Mononuclear cell (primary cell): ENCODE measurements at regions not wholly inside any gene's neighbourhood (a gene's known extent, or its start where the extent isn't known, plus 50 kb on each side); places are given as distances from the start of the nearest gene placed in this dataset.

Source experiments
- H3K27me3 ChIP-seq: 2 replicates; pipeline ENCODE4 v1.6.0; 2011; ENCODE audit warnings: low read length, control low read depth; ENCODE audit not compliant: insufficient read depth
- H3K4me1 ChIP-seq: 2 replicates; pipeline ENCODE4 v1.5.1; 2011; ENCODE audit warnings: mild to moderate bottlenecking, low read length, control low read depth; ENCODE audit not compliant: insufficient read depth
- H3K4me3 ChIP-seq: 2 replicates; pipeline ENCODE4 v1.5.1; 2011; ENCODE audit warnings: mild to moderate bottlenecking, low read length, moderate library complexity
- H3K9me3 ChIP-seq: 2 replicates; pipeline ENCODE4 v1.5.1; 2011; ENCODE audit warnings: low read depth, mild to moderate bottlenecking, control low read depth, low read length

DNA sequence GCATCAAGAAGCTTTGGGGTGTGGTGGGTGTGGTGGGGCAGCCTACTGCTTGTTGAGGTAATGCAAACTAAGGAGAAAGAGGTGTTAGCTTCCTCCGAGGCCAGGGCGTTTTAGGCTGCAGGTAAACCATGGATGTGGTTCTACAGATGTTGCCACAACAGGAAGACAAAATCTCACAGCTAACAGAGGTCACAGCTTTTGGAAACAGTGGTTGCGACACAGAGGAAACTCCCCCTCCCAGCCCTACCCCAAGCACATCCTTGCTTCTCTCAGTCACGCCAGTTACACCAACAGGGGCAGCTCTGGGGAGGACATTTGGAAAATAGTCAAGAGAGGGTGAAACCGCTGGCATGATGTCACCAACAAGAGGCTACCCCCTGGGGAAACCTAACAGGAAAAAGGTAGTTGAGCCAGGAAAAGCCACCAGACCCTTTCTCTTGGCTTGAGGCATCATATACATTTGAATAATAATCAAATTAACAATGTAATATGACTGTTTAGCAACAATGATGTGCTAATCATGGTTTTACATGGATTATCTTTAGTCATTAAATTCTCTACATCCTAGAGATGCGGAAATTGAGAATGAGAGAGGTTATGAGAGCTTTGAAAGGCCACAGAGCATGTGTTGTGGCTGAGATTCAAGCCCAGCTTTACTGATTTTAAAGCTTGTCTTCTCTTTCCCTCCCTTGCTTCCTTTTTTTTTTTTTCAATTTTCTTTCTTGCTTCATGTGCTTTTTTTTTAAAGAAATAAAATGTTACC, 82.2 kb upstream of the IL12B start:
- no peak overlapping the region for H3K4me3 ChIP-seq
- no peaks in the 10 kb centered on the region for H3K9me3 ChIP-seq
- no peaks in the 10 kb centered on the region for H3K27me3 ChIP-seq
- peaks cover 25% of the 10 kb centered on the region for H3K4me1 ChIP-seq

DNA sequence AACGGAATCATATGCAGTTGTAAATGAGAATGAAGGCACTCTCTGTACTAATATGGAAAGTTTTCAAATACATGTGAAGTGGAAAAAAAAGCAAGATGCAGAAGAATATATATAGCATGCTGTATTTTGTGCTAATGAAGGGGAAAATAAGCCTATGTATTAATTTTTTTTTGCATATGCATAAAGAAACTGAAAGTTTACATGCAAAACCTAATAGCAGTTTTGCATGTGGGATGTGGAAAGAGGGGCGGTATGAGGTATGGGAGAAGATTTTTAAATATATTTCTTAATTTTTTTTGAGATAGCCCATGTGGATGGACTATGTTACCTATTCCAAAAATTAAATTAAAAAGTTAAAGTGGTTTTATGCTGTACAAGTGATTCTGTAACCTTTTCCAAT, 83.7 kb upstream of the IL12B start:
- H3K4me3 ChIP-seq = no peak overlapping the region
- H3K4me1 ChIP-seq = peaks cover 25% of the 10 kb centered on the region
- no peaks in the 10 kb centered on the region for H3K27me3 ChIP-seq
- no peaks in the 10 kb centered on the region for H3K9me3 ChIP-seq

DNA sequence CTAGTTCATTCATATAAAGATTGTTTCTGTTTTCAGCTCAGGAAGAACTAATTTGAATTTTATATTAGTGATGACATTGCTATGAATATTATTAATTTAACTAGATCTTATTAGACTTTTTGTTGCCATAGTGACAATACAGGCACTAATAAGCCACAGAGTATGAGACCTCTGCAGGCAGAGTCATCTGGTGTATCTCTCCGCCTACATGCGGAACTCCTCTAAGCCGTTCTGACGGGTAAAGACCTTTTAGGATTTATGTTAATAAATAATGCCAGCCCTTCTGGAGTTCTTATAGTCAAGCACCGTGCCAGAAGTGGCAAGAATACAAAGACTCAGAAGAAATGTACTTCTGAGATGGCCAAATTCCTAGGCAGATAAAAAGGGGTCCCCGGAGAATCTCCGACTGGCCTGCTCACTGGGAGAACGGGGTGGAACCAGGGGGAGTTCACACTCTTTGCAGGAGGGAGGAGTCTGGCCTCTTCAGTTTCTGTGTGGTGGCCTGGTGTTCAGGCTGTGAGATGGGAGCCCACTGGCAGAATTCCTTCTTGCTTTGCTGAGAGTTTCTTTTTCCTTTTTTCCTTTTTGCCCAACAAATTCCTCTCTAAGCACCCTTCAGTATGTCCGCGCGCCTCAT, 85.1 kb upstream of the IL12B start:
- no peak overlapping the region for H3K4me3 ChIP-seq
- peaks cover 25% of the 10 kb centered on the region for H3K4me1 ChIP-seq
- no peaks in the 10 kb centered on the region for H3K9me3 ChIP-seq
- no peaks in the 10 kb centered on the region for H3K27me3 ChIP-seq

DNA sequence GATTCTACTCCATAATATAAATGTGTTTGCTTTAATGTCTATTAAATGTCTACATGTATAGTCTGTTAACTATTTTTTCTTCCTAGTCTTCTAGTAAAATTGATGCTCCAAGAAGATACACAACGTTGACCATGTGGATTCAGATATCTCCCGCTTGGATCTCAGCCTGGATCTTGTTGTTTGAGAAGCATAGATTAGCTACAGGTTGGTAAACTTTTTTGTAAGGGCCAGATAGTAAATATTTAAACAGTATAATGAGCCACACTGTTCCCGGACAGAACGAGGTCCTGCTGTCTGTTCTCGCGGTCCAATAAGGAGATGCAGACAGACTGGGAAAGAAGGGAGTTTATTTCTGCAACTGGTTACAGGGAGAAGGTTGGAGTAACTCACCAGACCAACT, 86.2 kb upstream of the IL12B start:
- Histone ChIP-seq H3K4me3 (no peak overlapping the region), H3K9me3 (no peaks in the 10 kb centered on the region), H3K4me1 (peaks cover 20% of the 10 kb centered on the region), H3K27me3 (no peaks in the 10 kb centered on the region)

DNA sequence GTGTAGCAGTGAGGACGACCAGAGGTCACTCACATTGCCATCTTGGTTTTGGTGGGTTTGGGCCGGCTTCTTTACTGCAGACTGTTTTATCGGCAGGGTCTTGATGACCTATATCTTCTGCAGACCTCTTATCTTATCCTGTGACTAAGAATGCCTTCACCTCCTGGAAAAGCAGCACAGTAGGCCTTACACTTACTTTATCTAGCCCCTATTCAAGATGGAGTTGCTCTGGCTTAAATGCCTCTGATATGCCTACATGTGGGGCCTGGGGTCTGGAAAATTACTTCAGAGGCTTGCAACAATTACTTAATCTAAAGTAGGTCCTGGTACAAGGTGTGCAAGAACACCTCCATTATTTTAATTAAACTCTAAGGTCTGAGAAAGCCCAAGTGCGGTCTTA, 86.9 kb upstream of the IL12B start:
- Histone ChIP-seq H3K27me3 (no peaks in the 10 kb centered on the region), H3K4me1 (peaks cover 13% of the 10 kb centered on the region), H3K4me3 (no peak overlapping the region), H3K9me3 (no peaks in the 10 kb centered on the region)

DNA sequence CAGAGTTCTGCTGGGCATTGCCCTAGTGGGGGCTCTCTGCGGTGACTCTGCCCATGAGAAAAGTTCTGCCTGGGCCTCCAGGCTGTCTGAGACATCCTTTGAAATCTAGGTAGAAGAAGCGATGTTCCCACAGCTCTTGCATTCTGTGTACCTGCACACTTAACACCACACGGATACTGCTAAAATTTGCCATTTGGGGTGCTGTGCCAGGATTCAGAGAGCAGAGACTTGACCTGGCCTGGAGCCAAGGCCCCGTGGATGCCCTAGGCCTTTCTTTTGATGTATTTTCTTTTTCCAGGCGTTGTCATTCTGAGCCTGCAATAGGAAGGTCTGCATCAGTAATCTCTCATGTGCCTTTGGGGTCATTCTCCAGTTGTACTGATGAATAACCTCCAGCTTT, 89.3 kb upstream of the IL12B start:
- H3K4me1 ChIP-seq = peaks cover 3% of the 10 kb centered on the region
- no peak overlapping the region for H3K4me3 ChIP-seq
- H3K27me3 ChIP-seq = no peaks in the 10 kb centered on the region
- no peaks in the 10 kb centered on the region for H3K9me3 ChIP-seq

DNA sequence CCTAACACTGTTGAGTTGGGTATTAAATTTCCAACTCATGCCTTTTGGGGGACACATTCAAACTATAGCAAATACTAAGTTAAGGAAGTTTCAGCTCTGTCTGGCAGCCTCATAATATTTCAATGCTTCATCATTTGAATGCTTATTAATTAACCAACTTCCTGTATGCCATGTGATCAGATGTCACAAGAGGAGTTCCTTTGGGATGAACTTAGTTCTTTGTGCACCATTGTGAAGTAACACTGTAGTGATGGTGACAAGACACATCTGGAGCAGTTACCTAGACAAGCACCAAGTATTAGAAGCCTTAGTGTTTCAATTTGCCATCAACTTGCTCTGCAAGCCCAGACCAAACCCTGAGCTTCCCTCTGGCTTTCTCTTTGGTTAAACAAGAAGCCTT, 90.7 kb upstream of the IL12B start:
- no peaks in the 10 kb centered on the region for H3K9me3 ChIP-seq
- H3K4me3 ChIP-seq = no peak overlapping the region
- H3K27me3 ChIP-seq = no peaks in the 10 kb centered on the region
- peaks cover 3% of the 10 kb centered on the region for H3K4me1 ChIP-seq

DNA sequence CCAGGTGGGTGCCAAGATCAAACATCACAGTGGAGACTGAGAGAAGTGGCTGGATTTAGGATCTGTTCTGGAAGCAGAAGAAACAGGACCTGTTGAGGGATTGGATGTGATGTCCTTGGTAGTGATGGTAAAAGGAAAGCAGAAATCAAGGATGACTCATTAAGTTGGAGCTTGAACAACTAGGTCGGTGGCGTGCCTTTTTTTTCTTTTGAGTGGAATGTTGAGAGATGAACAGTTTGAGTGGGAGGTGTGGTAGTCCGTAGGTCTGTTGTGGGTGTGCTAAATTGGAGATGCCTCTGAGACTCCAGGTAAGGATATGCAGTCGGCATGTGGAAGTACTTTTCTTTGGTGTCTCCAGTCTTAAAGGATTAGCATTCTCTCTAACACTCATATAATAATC, 92.1 kb upstream of the IL12B start:
- H3K4me1 ChIP-seq = peaks cover 15% of the 10 kb centered on the region
- no peaks in the 10 kb centered on the region for H3K27me3 ChIP-seq
- H3K4me3 ChIP-seq = no peak overlapping the region

DNA sequence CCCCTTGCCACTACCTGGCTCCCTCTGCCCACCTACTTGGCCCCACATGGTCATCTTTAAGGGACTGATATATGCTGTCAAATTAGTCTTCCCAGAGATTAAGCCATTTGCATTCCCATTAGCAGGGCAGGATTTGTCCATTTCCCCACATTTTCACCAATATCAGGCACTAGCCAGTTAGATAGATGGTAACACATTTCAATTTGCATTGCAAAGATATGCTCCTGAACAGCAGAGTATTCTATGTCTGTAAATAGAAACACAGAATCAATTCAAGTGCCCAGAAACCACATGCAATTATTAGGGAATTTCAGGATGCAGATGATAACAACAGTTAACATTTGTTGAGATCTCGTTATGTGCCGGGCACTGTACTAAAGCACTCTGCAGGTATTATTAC, 92.6 kb upstream of the IL12B start:
- peaks cover 21% of the 10 kb centered on the region for H3K4me1 ChIP-seq
- H3K4me3 ChIP-seq = no peak overlapping the region
- H3K27me3 ChIP-seq = no peaks in the 10 kb centered on the region
- H3K9me3 ChIP-seq = no peaks in the 10 kb centered on the region

More for the DNA sequence above, 92.1 kb upstream of the IL12B start:
- H3K9me3 ChIP-seq = no peaks in the 10 kb centered on the region

DNA sequence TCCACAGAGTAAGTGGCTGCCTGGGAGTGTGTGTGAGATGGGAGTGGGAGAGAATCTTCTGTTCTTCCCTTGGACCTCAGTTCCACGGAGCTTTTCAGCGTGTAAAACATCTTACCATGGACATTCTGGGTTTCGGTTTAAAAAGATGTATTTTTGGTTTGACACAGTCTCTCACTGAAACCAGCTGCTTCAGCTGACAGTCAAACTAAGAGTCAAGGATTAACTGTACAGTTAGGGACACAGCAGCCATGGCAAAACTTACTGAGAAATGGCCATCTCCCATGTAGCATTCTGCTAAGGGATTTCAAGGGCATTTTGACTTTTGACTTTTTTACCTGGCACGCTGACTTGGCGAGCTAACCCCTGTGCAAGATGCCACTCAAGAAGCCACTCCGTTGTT, 93.8 kb upstream of the IL12B start:
- H3K9me3 ChIP-seq = no peaks in the 10 kb centered on the region
- H3K4me3 ChIP-seq = no peak overlapping the region
- no peaks in the 10 kb centered on the region for H3K27me3 ChIP-seq
- H3K4me1 ChIP-seq = peaks cover 23% of the 10 kb centered on the region

DNA sequence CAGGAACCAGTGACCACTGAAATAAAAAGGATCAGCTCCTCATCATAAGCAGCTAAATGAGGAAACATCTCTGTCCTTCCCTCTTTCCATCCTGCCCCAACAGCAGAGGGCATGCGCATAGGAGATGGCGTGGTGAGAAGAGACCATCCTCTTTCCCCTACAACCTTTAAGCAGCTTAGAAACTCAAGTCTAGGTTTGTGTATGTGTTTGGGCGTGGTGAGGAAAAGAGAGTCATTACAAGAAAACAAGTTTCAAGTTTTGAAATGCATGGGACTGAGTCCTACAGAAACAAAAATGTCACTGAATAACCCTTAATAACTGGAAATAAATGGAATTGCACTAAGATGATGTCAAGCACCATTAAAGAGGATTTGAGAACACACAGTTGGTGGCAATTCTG, 96.4 kb upstream of the IL12B start:
- Histone ChIP-seq H3K4me1 (peaks cover 25% of the 10 kb centered on the region), H3K9me3 (no peaks in the 10 kb centered on the region), H3K27me3 (no peaks in the 10 kb centered on the region), H3K4me3 (no peak overlapping the region)

DNA sequence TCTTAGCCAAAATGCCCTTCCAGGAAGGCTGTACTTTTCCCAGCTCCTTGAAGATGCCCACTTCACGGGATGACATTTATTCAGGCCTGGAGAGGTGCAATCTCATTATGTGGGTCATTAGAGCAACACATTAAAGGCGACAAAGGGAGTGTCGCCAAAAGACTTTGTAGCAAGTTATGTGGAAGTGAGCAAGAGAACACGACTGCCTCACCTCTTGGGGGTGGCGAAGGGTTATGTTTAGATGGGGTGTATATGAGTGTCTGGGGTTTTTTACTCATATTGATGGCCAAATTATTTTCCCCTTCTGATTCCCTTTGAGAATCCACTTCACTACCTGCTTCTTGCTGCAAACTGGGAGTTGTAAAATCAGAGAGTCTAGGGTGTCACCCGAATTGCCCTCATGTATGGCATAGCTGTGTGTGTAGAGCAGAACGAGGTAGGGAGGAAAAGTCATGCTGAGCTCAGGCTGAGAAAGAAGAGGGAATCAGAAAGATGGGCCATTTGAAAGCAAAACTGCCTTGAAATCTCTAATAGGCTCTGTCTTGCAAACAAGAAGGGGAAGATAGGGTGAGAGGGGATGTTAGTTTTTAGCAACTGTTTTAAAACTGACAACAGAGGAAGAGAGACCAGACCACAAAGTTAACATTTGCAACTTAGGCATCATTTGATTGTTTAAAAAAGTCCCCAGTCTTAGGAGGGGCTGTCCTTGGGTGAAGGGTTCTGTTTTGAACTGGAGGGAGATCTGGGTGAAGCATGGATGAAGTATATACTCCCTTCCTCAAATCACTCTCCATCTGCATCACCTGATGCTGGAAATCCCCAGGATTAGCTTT, 97.1 kb upstream of the IL12B start:
- Histone ChIP-seq H3K4me3 (no peak overlapping the region), H3K9me3 (no peaks in the 10 kb centered on the region), H3K4me1 (peaks cover 25% of the 10 kb centered on the region), H3K27me3 (no peaks in the 10 kb centered on the region)

DNA sequence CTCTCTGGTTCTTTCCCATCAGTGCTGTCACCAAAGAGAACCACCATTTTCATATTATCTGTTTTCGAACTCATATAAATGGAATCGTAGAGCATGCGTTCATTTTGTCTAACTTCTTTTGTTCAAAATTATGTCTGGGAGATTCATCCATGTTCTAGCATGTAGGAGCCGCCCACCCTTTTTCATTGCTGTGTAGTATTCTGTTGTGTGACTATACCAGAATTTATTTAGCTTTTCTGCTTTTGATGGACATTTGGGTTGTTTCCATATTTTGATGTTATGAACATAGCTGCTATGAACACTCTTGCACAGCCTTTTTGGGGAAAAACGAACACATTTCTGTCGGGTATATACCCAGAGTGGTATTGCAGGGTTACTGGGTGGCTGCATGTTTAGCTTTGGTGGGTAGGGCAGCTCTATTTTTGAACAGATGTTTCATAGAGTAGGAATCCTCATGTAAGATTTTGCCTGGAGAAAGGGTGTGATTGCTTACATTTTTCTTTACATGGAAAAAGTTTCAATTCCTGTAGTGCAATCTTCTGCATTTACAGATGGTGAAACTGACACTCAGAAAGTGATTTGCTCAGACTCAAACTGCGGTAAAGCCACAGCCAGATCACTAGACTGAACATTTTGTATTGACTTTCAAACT, 100.2 kb upstream of the IL12B start:
- peaks cover 25% of the 10 kb centered on the region for H3K4me1 ChIP-seq
- no peaks in the 10 kb centered on the region for H3K9me3 ChIP-seq
- no peaks in the 10 kb centered on the region for H3K27me3 ChIP-seq
- H3K4me3 ChIP-seq = no peak overlapping the region

DNA sequence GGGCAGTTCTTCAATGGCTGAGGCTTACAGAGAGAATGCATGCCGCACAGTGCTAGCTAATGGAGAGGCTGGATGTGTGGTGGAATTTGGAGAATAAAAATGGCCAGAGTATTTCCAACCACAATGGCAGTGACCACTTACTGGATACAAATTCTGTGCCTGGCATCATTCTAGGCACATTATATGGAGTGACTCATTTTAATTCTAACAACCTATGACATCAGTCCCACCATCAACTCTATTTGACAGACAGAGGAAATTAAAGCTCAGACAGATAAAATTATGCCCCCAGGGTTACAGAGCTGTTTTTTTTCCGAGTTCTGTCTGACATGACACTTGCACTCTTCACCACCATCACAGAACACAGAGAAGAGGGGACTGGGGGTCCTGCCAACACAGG, 105.6 kb upstream of the IL12B start:
- H3K27me3 ChIP-seq = no peaks in the 10 kb centered on the region
- H3K4me3 ChIP-seq = no peak overlapping the region
- no peaks in the 10 kb centered on the region for H3K9me3 ChIP-seq
- peaks cover 5% of the 10 kb centered on the region for H3K4me1 ChIP-seq

DNA sequence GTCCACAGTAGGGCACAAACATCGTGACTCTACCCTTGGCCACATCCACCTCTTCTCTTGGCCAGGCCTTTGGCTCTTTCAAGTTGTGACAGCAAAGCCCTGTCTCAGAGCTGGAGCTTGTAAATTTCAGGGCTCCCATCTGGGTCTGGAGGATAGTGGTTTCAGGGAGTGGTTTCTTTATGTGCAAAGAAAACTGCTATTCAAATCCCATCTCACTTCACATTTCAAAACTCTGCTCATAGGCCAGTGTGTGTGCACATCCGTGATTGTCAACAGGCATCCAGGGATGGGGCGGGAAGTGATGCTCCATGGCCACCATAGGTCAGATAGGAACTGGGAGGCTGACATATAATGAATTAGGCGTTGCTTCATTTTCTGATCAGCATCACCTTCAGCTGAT, 107.8 kb upstream of the IL12B start:
- no peaks in the 10 kb centered on the region for H3K9me3 ChIP-seq
- H3K27me3 ChIP-seq = no peaks in the 10 kb centered on the region
- H3K4me3 ChIP-seq = no peak overlapping the region
- H3K4me1 ChIP-seq = no peaks in the 10 kb centered on the region
